ENCODE measurements at regions not wholly inside any gene's neighbourhood (a gene's known extent, or its start where the extent isn't known, plus 50 kb on each side); places are given as distances from the start of the nearest gene placed in this dataset.

DNA sequence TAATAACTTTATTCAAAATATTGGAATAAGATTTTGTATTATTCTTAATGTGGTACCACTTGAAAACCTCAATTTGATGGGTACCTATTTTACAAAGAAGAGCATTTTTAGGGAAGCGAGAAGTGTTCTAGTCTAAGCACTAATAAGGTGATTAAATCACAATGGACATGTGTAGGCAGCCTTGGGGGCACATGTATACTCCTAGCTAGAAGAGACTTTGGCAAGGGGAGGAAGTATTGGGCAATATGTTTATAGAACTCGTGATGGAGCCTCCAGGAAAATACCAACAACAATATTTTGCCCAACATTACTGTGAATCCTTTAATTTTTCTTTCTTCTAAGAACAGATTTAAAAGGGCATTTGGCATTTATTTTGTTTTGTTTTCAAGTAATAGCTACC, 280.3 kb downstream of the ADAMTS20 start:
- Histone ChIP-seq H3K4me1 (ENCODE audit: control insufficient read depth in 1 of 2, insufficient read depth in 2 of 2, low read length in 2 of 2) (no peaks in the 10 kb centered on the region), H3K9me3 (ENCODE audit: control insufficient read depth, low read length) (no peaks in the 10 kb centered on the region), H3K27ac (ENCODE audit: low read depth in 1 of 2, low read length in 2 of 2) (no peak overlapping the region), H3K27me3 (ENCODE audit: control insufficient read depth in 1 of 2, insufficient read depth in 2 of 2, low read length in 1 of 2) (no peaks in the 10 kb centered on the region), H3K4me3 (ENCODE audit: low read length in 2 of 2) (no peak overlapping the region), H3K36me3 (ENCODE audit: control insufficient read depth in 1 of 2, insufficient read depth in 2 of 2, low read length in 1 of 2) (no peaks in the 10 kb centered on the region)
- ATAC-seq (ENCODE audit: low FRiP score) (no peak), DNase-seq (no peak)
- 81 to 90% methylated on average over 2 of the region's 2 CpGs for WGBS, 2 donors
- intact Hi-C loops (cut with DNase I), result no loop called here

DNA sequence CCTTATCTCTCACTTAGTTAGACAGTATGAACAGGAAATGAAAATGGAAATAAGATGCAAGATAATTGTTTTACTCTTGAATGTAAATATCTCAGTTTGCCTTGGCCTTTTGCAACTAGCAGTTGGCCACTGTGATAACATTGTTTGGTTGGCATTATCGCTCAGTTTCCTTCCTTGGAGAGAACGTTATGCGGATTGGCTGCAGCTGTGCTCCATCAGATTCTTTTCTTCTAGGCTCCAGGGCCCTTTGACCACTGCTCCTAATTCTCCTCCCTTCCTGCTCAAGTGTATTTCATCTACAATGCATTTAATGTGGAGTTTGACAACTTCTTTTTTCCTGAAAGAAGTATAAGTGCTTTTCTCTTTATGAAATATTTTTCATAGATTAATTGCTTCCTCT, 284.2 kb downstream of the ADAMTS20 start:
- intact Hi-C loops (cut with DNase I), result no loop called here
- Histone ChIP-seq H3K9me3 (ENCODE audit: control insufficient read depth, low read length) (no peaks in the 10 kb centered on the region), H3K4me3 (ENCODE audit: low read length in 2 of 2) (no peak overlapping the region), H3K27me3 (ENCODE audit: control insufficient read depth in 1 of 2, insufficient read depth in 2 of 2, low read length in 1 of 2) (no peaks in the 10 kb centered on the region), H3K27ac (ENCODE audit: low read depth in 1 of 2, low read length in 2 of 2) (no peak overlapping the region), H3K4me1 (ENCODE audit: control insufficient read depth in 1 of 2, insufficient read depth in 2 of 2, low read length in 2 of 2) (no peaks in the 10 kb centered on the region), H3K36me3 (ENCODE audit: control insufficient read depth in 1 of 2, insufficient read depth in 2 of 2, low read length in 1 of 2) (no peaks in the 10 kb centered on the region)
- DNase-seq (no peak), ATAC-seq (ENCODE audit: low FRiP score) (no peak)
- 39% methylated on average over 3 of the region's 3 CpGs for WGBS, 2 donors

DNA sequence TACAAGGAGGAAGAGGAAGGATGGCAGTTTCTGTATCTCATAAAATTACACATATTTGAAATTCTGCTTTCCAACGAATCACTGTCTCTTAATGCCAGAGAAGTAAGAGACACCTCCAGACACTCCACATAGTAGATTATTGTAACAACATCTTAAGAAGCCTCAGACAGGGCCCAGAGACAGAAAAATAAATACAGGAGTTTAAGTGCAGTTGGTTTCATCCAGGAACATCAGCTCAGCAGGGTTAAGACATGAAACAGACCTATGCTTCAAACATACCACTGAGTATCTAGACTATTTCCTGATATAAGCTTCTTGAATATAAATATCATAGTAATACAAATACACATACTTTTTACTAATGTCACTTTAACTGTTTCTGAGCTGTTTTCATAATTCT, 290.3 kb downstream of the ADAMTS20 start:
- no peak for ATAC-seq (ENCODE audit: low FRiP score)

DNA sequence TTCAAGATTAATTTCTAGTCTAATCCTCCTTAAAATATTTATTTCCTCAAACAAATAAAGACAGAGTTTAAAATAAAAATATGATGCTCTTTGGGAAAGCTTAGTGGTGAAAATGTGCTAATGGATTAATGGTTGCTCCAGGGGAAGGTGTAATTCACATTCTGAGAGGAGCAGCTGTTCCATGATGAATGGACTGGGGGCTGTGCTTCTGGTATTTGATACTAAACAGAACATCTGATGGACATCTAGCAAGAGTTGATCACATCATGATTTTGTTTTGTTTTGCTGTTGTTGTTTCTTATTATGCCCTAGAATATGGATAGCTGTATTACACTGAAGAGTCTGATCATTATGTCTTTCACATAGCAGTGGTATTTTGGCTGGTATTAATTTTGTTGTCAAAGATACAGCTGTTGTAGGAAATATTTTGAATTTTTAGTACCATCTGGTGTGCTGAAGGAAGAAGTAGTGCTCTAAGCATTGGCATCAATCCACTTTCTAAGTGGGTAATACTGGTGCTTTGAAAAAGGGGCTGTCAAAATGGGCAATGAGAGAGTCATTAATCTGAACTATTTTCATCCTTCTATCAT, 296.4 kb downstream of the ADAMTS20 start:
- no peaks in the 10 kb centered on the region for H3K4me1 ChIP-seq (ENCODE audit: control insufficient read depth in 1 of 2, insufficient read depth in 2 of 2, low read length in 2 of 2)
- H3K27me3 ChIP-seq (ENCODE audit: control insufficient read depth in 1 of 2, insufficient read depth in 2 of 2, low read length in 1 of 2), result no peaks in the 10 kb centered on the region
- no peak overlapping the region for H3K4me3 ChIP-seq (ENCODE audit: low read length in 2 of 2)
- no peak overlapping the region for H3K27ac ChIP-seq (ENCODE audit: low read depth in 1 of 2, low read length in 2 of 2)
- H3K36me3 ChIP-seq (ENCODE audit: control insufficient read depth in 1 of 2, insufficient read depth in 2 of 2, low read length in 1 of 2), result no peaks in the 10 kb centered on the region
- no peaks in the 10 kb centered on the region for H3K9me3 ChIP-seq (ENCODE audit: control insufficient read depth, low read length)
- intact Hi-C loops (cut with DNase I), result no loop called here
- DNase-seq (no peak), ATAC-seq (ENCODE audit: low FRiP score) (no peak)

More for the DNA sequence above, 290.3 kb downstream of the ADAMTS20 start:
- no peak overlapping the region for H3K27ac ChIP-seq (ENCODE audit: low read depth in 1 of 2, low read length in 2 of 2)
- DNase-seq, result no peak
- 47 to 60% methylated on average over 1 of the region's 1 CpG for whole genome bisulfite sequencing, 2 donors
- intact Hi-C loops (cut with DNase I), result no loop called here
- H3K9me3 ChIP-seq (ENCODE audit: control insufficient read depth, low read length), result no peaks in the 10 kb centered on the region
- no peaks in the 10 kb centered on the region for H3K36me3 ChIP-seq (ENCODE audit: control insufficient read depth in 1 of 2, insufficient read depth in 2 of 2, low read length in 1 of 2)
- H3K27me3 ChIP-seq (ENCODE audit: control insufficient read depth in 1 of 2, insufficient read depth in 2 of 2, low read length in 1 of 2), result no peaks in the 10 kb centered on the region
- no peak overlapping the region for H3K4me3 ChIP-seq (ENCODE audit: low read length in 2 of 2)
- H3K4me1 ChIP-seq (ENCODE audit: control insufficient read depth in 1 of 2, insufficient read depth in 2 of 2, low read length in 2 of 2), result no peaks in the 10 kb centered on the region

DNA sequence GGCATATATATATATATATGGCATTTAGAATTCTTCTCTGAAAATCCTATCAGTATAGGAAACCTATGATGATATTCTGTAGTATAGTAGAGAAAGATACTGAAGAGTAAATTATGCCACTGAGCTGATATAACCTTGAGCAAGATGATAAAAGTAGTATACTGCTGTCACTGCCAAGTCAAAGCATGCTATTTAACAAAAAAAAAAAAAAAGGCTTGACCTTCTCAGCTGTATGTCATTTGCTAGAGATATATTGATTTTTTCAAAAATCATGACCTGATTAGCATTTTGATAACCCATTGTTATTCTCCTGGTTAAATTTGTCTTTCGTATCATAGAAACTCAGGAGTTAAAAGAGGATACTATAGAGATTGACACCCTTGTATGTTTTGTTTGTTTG, 299.4 kb downstream of the ADAMTS20 start:
- ATAC-seq (ENCODE audit: low FRiP score) (no peak), DNase-seq (no peak)
- Histone ChIP-seq H3K4me3 (ENCODE audit: low read length in 2 of 2) (no peak overlapping the region), H3K36me3 (ENCODE audit: control insufficient read depth in 1 of 2, insufficient read depth in 2 of 2, low read length in 1 of 2) (no peaks in the 10 kb centered on the region), H3K4me1 (ENCODE audit: control insufficient read depth in 1 of 2, insufficient read depth in 2 of 2, low read length in 2 of 2) (no peaks in the 10 kb centered on the region), H3K27ac (ENCODE audit: low read depth in 1 of 2, low read length in 2 of 2) (no peak overlapping the region), H3K9me3 (ENCODE audit: control insufficient read depth, low read length) (no peaks in the 10 kb centered on the region), H3K27me3 (ENCODE audit: control insufficient read depth in 1 of 2, insufficient read depth in 2 of 2, low read length in 1 of 2) (no peaks in the 10 kb centered on the region)
- WGBS, 2 donors, result 95 to 98% methylated on average over 1 of the region's 1 CpG
- intact Hi-C loops (cut with DNase I), result no loop called here

DNA sequence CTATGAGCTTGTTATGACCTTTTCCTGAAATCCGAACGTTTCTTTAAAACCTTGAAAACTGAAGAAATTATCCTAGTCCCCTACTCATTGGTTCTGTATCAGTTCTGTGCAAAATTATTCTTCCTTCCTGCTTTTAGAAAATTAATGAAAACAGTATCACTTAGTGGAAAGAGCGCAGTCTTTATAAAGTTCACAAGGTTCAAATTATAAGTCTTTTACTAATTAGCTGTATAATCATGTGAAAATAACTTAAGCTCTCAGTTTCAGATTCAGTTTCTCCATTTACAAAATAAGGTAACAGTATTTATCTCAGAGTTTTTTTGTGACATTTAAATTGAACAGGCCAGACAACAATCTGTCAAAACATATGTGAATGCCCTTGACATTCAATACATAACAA, 306.1 kb downstream of the ADAMTS20 start:
- Histone ChIP-seq H3K27ac (ENCODE audit: low read depth in 1 of 2, low read length in 2 of 2) (no peak overlapping the region), H3K4me3 (ENCODE audit: low read length in 2 of 2) (no peak overlapping the region), H3K9me3 (ENCODE audit: control insufficient read depth, low read length) (no peaks in the 10 kb centered on the region), H3K4me1 (ENCODE audit: control insufficient read depth in 1 of 2, insufficient read depth in 2 of 2, low read length in 2 of 2) (no peaks in the 10 kb centered on the region), H3K27me3 (ENCODE audit: control insufficient read depth in 1 of 2, insufficient read depth in 2 of 2, low read length in 1 of 2) (no peaks in the 10 kb centered on the region), H3K36me3 (ENCODE audit: control insufficient read depth in 1 of 2, insufficient read depth in 2 of 2, low read length in 1 of 2) (no peaks in the 10 kb centered on the region)
- ATAC-seq (ENCODE audit: low FRiP score) (no peak), DNase-seq (no peak)
- intact Hi-C loops (cut with DNase I), result no loop called here
- whole genome bisulfite sequencing, 2 donors, result 87 to 88% methylated on average over 3 of the region's 3 CpGs

DNA sequence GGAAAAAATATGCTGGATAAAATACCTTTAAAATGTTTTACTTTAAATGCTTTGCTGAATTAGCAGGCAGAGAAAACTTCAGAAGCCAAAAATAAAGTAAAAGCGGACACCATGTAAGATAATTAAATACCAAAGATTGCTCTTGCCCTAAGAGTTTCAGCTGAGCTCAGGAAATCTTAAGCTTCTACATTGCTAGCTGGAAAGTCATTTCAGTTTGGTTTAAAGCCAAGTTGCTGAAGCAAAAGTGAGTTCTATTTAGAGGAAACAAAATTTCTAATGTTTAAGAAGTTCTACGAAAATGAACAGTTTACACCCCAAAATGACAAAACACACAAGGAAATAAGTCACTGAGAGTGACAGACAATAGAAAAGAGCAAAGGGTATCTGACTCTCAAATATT, 310.0 kb downstream of the ADAMTS20 start:
- H3K27ac ChIP-seq (ENCODE audit: low read depth in 1 of 2, low read length in 2 of 2), result no peak overlapping the region
- no peak overlapping the region for H3K4me3 ChIP-seq (ENCODE audit: low read length in 2 of 2)
- no peaks in the 10 kb centered on the region for H3K9me3 ChIP-seq (ENCODE audit: control insufficient read depth, low read length)
- no peaks in the 10 kb centered on the region for H3K27me3 ChIP-seq (ENCODE audit: control insufficient read depth in 1 of 2, insufficient read depth in 2 of 2, low read length in 1 of 2)
- H3K4me1 ChIP-seq (ENCODE audit: control insufficient read depth in 1 of 2, insufficient read depth in 2 of 2, low read length in 2 of 2), result peaks cover 2 to 3% of the 10 kb centered on the region in 2 donors
- intact Hi-C loops (cut with DNase I), result no loop called here
- ATAC-seq (ENCODE audit: low FRiP score) (no peak), DNase-seq (no peak)
- WGBS, 2 donors, result 28 to 31% methylated on average over 2 of the region's 2 CpGs
- H3K36me3 ChIP-seq (ENCODE audit: control insufficient read depth in 1 of 2, insufficient read depth in 2 of 2, low read length in 1 of 2), result no peaks in the 10 kb centered on the region

DNA sequence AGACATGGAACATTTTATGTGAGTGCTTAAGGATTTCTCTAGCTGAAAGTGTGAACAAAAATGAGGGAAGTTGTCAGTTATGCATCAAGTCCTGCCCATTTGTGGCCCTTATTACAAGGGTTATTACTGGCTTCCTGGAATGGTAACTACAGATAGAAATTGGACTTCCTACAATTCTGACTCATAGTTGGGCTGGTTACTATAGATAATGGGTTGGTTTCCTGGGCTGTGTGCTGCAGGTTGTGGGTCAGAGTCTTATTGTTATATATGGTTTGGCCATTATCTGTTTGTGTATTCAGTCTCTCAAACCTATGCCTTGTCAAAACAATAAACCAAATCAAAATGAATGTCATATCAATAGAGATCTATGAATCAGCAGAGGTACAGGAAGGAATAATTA, 313.7 kb downstream of the ADAMTS20 start:
- H3K4me1 ChIP-seq (ENCODE audit: control insufficient read depth in 1 of 2, insufficient read depth in 2 of 2, low read length in 2 of 2), result peaks cover 2 to 3% of the 10 kb centered on the region in 2 donors
- H3K36me3 ChIP-seq (ENCODE audit: control insufficient read depth in 1 of 2, insufficient read depth in 2 of 2, low read length in 1 of 2), result no peaks in the 10 kb centered on the region
- no peak for DNase-seq
- H3K4me3 ChIP-seq (ENCODE audit: low read length in 2 of 2), result no peak overlapping the region
- no peaks in the 10 kb centered on the region for H3K27me3 ChIP-seq (ENCODE audit: control insufficient read depth in 1 of 2, insufficient read depth in 2 of 2, low read length in 1 of 2)
- ATAC-seq (ENCODE audit: low FRiP score), result no peak
- no peak overlapping the region for H3K27ac ChIP-seq (ENCODE audit: low read depth in 1 of 2, low read length in 2 of 2)
- intact Hi-C loops (cut with DNase I), result no loop called here
- H3K9me3 ChIP-seq (ENCODE audit: control insufficient read depth, low read length), result no peaks in the 10 kb centered on the region

DNA sequence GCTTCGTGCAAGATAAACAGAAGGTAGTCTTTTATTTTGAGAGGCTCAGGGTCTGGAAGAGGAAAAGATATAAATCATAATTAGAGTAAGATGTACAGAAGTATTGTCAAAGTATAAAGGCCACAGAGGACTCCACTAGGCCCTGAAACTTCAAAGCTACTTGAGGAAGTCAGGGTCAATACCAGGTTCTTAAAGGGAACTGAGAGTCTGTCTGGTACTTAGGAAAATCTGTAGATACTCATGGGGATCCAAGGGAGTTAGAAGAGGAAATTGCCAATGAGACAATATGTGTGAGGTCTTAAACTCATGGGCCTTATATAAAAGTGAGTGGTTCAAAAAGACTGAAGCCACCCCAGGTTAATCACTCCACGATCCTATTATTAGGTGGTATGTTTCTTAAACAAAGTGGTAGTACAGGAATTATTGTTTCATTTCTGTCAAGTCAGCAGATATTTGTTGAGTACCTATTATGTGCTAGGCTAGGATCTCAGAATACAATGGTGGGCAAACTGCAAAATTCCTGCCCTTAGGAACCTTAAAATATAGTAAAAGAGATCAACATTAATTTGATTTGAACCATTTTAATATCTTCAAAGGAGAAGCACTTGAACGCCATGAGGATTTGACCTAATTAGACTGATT, 314.6 kb downstream of the ADAMTS20 start:
- no peaks in the 10 kb centered on the region for H3K27me3 ChIP-seq (ENCODE audit: control insufficient read depth in 1 of 2, insufficient read depth in 2 of 2, low read length in 1 of 2)
- H3K4me3 ChIP-seq (ENCODE audit: low read length in 2 of 2), result no peak overlapping the region
- no peaks in the 10 kb centered on the region for H3K9me3 ChIP-seq (ENCODE audit: control insufficient read depth, low read length)
- no peak for ATAC-seq (ENCODE audit: low FRiP score)
- no peak for DNase-seq
- H3K36me3 ChIP-seq (ENCODE audit: control insufficient read depth in 1 of 2, insufficient read depth in 2 of 2, low read length in 1 of 2), result no peaks in the 10 kb centered on the region
- intact Hi-C loops (cut with DNase I), result no loop called here
- 94 to 96% methylated on average over 3 of the region's 3 CpGs for WGBS, 2 donors
- H3K27ac ChIP-seq (ENCODE audit: low read depth in 1 of 2, low read length in 2 of 2), result no peak overlapping the region
- H3K4me1 ChIP-seq (ENCODE audit: control insufficient read depth in 1 of 2, insufficient read depth in 2 of 2, low read length in 2 of 2), result peaks cover 2 to 3% of the 10 kb centered on the region in 2 donors
